GM23338 (cell line): ENCODE measurements at regions not wholly inside any gene's neighbourhood (a gene's known extent, or its start where the extent isn't known, plus 50 kb on each side); places are given as distances from the start of the nearest gene placed in this dataset.

Experiments used
- ATAC-seq: fragments of 200-7000 bp; cut with Tn5 transposase; 3 replicates; pipeline ENCODE4 v1.9.1; 2020
- DNase-seq: peaks from one replicate; pipeline ENCODE4 v3.0.0-alpha.2; 2015; ENCODE audit warnings: low spot score
- H2AFZ ChIP-seq: fragments of 200-600 bp; sonication (generic); 2 replicates; pipeline ENCODE4 v1.8.0; 2016; ENCODE audit warnings: antibody characterized with exemption, mild to moderate bottlenecking, moderate library complexity
- H3F3A ChIP-seq: fragments of 200-600 bp; sonication (generic); replicated peaks from 2 replicates; pipeline ENCODE4 v1.8.0; 2017; ENCODE audit warnings: antibody characterized with exemption, mixed run types, low read depth
- H3K27ac ChIP-seq: fragments of 200-600 bp; sonication (generic); 2 replicates; pipeline ENCODE4 v1.6.1; 2016; ENCODE audit warnings: low read depth
- H3K27me3 ChIP-seq: fragments of 200-600 bp; sonication (generic); 2 replicates; pipeline ENCODE4 v1.8.0; 2016; ENCODE audit warnings: mild to moderate bottlenecking, mixed run types, moderate library complexity; ENCODE audit not compliant: insufficient read depth
- H3K36me3 ChIP-seq: fragments of 200-600 bp; sonication (generic); 2 replicates; pipeline ENCODE4 v1.8.0; 2016; ENCODE audit warnings: mild to moderate bottlenecking; ENCODE audit not compliant: insufficient read depth
- H3K4me1 ChIP-seq: fragments of 200-600 bp; sonication (generic); 2 replicates; pipeline ENCODE4 v1.8.0; 2016; ENCODE audit warnings: mild to moderate bottlenecking, moderate library complexity; ENCODE audit not compliant: insufficient read depth
- H3K4me2 ChIP-seq: fragments of 200-600 bp; sonication (generic); 2 replicates; pipeline ENCODE4 v1.7.1; 2017; ENCODE audit warnings: mixed run types
- H3K4me3 ChIP-seq: fragments of 200-600 bp; sonication (generic); 2 replicates; pipeline ENCODE4 v1.6.1; 2016; ENCODE audit warnings: mixed run types
- H3K79me2 ChIP-seq: fragments of 200-600 bp; sonication (generic); replicated peaks from 2 replicates; pipeline ENCODE4 v1.8.0; 2017; ENCODE audit warnings: mild to moderate bottlenecking; ENCODE audit not compliant: insufficient read depth
- H3K9me2 ChIP-seq: fragments of 200-600 bp; sonication (generic); 2 replicates; pipeline ENCODE4 v1.8.0; 2017; ENCODE audit not compliant: insufficient read depth
- H4K20me1 ChIP-seq: fragments of 200-600 bp; sonication (generic); replicated peaks from 2 replicates; pipeline ENCODE4 v1.8.0; 2017; ENCODE audit warnings: mild to moderate bottlenecking; ENCODE audit not compliant: insufficient read depth
- H3K27ac Mint-ChIP-seq: 2 replicates; pipeline ENCODE4 v1.8.0; 2020; ENCODE audit warnings: inconsistent platforms, mild to moderate bottlenecking, moderate library complexity, mixed read lengths
- H3K27me3 Mint-ChIP-seq: 3 replicates; pipeline ENCODE4 v1.8.0; 2022; ENCODE audit warnings: low read depth, mild to moderate bottlenecking, moderate library complexity, mixed read lengths, inconsistent platforms; ENCODE audit not compliant: insufficient read depth, poor library complexity
- H3K36me3 Mint-ChIP-seq: 3 replicates; pipeline ENCODE4 v1.8.0; 2021; ENCODE audit warnings: low read depth, mild to moderate bottlenecking, inconsistent platforms, moderate library complexity, mixed read lengths
- H3K4me1 Mint-ChIP-seq: 3 replicates; pipeline ENCODE4 v1.8.0; 2020; ENCODE audit warnings: mild to moderate bottlenecking, inconsistent platforms, mixed read lengths
- H3K4me3 Mint-ChIP-seq: 3 replicates; pipeline ENCODE4 v1.8.0; 2021; ENCODE audit warnings: moderate library complexity, mild to moderate bottlenecking, inconsistent platforms, mixed read lengths
- H3K9me3 Mint-ChIP-seq: 3 replicates; pipeline ENCODE4 v1.8.0; 2020; ENCODE audit warnings: moderate library complexity, mild to moderate bottlenecking, inconsistent platforms, mixed read lengths
- CREB1 ChIP-seq: fragments of 250-450 bp; sonication (Bioruptor Pico); IDR thresholded peaks from 2 replicates; pipeline ENCODE4 v1.5.0; 2020; ENCODE audit warnings: low read depth, mild to moderate bottlenecking, moderate library complexity
- EZH2phosphoT487 ChIP-seq: fragments of 200-600 bp; sonication (generic); IDR thresholded peaks from one replicate; pipeline ENCODE4 v1.8.1; 2018; ENCODE audit warnings: antibody characterized with exemption; ENCODE audit not compliant: unreplicated experiment
- JUNB ChIP-seq: IDR thresholded peaks from one replicate; pipeline ENCODE4 v1.6.1; 2016; ENCODE audit warnings: antibody characterized with exemption; ENCODE audit not compliant: unreplicated experiment
- REST ChIP-seq: IDR thresholded peaks from one replicate; pipeline ENCODE4 v1.6.1; 2018; ENCODE audit warnings: antibody characterized with exemption; ENCODE audit not compliant: unreplicated experiment
- STAT1 ChIP-seq: IDR thresholded peaks from one replicate; pipeline ENCODE4 v1.6.1; 2016; ENCODE audit warnings: antibody characterized with exemption; ENCODE audit not compliant: unreplicated experiment
- TF ChIP-seq, protein P1 (sequence below), 2 experiments: fragments of 200-600 bp in 1 of 2; sonication (generic) in 1 of 2; conservative IDR thresholded peaks; 2 replicates each; pipeline versions ENCODE4 v1.5.1 to v1.6.1; 2016 to 2017; ENCODE audit warnings: antibody characterized with exemption in 2 of 2, low read depth in 2 of 2, mild to moderate bottlenecking in 2 of 2, moderate library complexity in 1 of 2
- TF ChIP-seq, protein P2 (sequence below): fragments of 250-450 bp; sonication (Bioruptor Pico); IDR thresholded peaks from 2 replicates; pipeline ENCODE4 v1.5.0; 2020; ENCODE audit warnings: mild to moderate bottlenecking, moderate library complexity

GRCh38 chr5:97496037-97496436, 313.0 kb upstream of the RIOK2 start:
- Histone ChIP-seq H3K27me3 (no peaks in the 10 kb centered on the region), H3K9me2 (no peaks in the 10 kb centered on the region), H3F3A (no peaks in the 10 kb centered on the region), H3K36me3 (no peaks in the 10 kb centered on the region), H3K27ac (no peak overlapping the region), H3K4me2 (no peak overlapping the region), H3K4me3 (no peak overlapping the region), H2AFZ (no peak overlapping the region), H3K4me1 (no peaks in the 10 kb centered on the region), H4K20me1 (no peaks in the 10 kb centered on the region), H3K79me2 (no peaks in the 10 kb centered on the region)
- H3K27ac Mint-ChIP-seq: no peak overlapping the region
- DNase-seq (no peak), ATAC-seq (no peak)
- no peak for TF ChIP-seq REST
- TF ChIP-seq, protein P1, sequence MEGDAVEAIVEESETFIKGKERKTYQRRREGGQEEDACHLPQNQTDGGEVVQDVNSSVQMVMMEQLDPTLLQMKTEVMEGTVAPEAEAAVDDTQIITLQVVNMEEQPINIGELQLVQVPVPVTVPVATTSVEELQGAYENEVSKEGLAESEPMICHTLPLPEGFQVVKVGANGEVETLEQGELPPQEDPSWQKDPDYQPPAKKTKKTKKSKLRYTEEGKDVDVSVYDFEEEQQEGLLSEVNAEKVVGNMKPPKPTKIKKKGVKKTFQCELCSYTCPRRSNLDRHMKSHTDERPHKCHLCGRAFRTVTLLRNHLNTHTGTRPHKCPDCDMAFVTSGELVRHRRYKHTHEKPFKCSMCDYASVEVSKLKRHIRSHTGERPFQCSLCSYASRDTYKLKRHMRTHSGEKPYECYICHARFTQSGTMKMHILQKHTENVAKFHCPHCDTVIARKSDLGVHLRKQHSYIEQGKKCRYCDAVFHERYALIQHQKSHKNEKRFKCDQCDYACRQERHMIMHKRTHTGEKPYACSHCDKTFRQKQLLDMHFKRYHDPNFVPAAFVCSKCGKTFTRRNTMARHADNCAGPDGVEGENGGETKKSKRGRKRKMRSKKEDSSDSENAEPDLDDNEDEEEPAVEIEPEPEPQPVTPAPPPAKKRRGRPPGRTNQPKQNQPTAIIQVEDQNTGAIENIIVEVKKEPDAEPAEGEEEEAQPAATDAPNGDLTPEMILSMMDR (conservative IDR thresholded peaks at IDR 0.05; ENCODE audit: low read depth in 2 of 2): no peak
- no peak for TF ChIP-seq CREB1
- TF ChIP-seq, protein P2, sequence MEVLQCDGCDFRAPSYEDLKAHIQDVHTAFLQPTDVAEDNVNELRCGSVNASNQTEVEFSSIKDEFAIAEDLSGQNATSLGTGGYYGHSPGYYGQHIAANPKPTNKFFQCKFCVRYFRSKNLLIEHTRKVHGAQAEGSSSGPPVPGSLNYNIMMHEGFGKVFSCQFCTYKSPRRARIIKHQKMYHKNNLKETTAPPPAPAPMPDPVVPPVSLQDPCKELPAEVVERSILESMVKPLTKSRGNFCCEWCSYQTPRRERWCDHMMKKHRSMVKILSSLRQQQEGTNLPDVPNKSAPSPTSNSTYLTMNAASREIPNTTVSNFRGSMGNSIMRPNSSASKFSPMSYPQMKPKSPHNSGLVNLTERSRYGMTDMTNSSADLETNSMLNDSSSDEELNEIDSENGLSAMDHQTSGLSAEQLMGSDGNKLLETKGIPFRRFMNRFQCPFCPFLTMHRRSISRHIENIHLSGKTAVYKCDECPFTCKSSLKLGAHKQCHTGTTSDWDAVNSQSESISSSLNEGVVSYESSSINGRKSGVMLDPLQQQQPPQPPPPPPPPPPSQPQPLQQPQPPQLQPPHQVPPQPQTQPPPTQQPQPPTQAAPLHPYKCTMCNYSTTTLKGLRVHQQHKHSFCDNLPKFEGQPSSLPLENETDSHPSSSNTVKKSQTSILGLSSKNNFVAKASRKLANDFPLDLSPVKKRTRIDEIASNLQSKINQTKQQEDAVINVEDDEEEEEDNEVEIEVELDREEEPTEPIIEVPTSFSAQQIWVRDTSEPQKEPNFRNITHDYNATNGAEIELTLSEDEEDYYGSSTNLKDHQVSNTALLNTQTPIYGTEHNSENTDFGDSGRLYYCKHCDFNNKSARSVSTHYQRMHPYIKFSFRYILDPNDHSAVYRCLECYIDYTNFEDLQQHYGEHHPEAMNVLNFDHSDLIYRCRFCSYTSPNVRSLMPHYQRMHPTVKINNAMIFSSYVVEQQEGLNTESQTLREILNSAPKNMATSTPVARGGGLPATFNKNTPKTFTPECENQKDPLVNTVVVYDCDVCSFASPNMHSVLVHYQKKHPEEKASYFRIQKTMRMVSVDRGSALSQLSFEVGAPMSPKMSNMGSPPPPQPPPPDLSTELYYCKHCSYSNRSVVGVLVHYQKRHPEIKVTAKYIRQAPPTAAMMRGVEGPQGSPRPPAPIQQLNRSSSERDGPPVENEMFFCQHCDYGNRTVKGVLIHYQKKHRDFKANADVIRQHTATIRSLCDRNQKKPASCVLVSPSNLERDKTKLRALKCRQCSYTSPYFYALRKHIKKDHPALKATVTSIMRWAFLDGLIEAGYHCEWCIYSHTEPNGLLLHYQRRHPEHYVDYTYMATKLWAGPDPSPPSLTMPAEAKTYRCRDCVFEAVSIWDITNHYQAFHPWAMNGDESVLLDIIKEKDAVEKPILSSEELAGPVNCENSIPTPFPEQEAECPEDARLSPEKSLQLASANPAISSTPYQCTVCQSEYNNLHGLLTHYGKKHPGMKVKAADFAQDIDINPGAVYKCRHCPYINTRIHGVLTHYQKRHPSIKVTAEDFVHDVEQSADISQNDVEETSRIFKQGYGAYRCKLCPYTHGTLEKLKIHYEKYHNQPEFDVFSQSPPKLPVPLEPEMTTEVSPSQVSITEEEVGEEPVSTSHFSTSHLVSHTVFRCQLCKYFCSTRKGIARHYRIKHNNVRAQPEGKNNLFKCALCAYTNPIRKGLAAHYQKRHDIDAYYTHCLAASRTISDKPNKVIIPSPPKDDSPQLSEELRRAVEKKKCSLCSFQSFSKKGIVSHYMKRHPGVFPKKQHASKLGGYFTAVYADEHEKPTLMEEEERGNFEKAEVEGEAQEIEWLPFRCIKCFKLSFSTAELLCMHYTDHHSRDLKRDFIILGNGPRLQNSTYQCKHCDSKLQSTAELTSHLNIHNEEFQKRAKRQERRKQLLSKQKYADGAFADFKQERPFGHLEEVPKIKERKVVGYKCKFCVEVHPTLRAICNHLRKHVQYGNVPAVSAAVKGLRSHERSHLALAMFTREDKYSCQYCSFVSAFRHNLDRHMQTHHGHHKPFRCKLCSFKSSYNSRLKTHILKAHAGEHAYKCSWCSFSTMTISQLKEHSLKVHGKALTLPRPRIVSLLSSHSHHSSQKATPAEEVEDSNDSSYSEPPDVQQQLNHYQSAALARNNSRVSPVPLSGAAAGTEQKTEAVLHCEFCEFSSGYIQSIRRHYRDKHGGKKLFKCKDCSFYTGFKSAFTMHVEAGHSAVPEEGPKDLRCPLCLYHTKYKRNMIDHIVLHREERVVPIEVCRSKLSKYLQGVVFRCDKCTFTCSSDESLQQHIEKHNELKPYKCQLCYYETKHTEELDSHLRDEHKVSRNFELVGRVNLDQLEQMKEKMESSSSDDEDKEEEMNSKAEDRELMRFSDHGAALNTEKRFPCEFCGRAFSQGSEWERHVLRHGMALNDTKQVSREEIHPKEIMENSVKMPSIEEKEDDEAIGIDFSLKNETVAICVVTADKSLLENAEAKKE (CRISPR knock-in tag): no peak
- no peak for TF ChIP-seq EZH2phosphoT487
- no peak for TF ChIP-seq STAT1
- no peak for TF ChIP-seq JUNB
- H3K4me1 Mint-ChIP-seq: peaks cover 3% of the 10 kb centered on the region; the same call in 2 of the 3 replicates
- no peaks in the 10 kb centered on the region for H3K27me3 Mint-ChIP-seq
- no peaks in the 10 kb centered on the region for H3K9me3 Mint-ChIP-seq
- H3K36me3 Mint-ChIP-seq: no peaks in the 10 kb centered on the region
- no peak overlapping the region for H3K4me3 Mint-ChIP-seq
